OCI-LY1 (cell line): ENCODE measurements at regions not wholly inside any gene's neighbourhood (a gene's known extent, or its start where the extent isn't known, plus 50 kb on each side); places are given as distances from the start of the nearest gene placed in this dataset.

Source experiments
- H2AFZ ChIP-seq: fragments of 200-600 bp; sonication (generic), shearing (Covaris generic); 2 replicates; pipeline ENCODE4 v1.6.0; 2014; ENCODE audit warnings: antibody characterized with exemption, mild to moderate bottlenecking, low read length
- H3F3A ChIP-seq: fragments of 200-600 bp; sonication (generic), shearing (Covaris generic); 2 replicates; pipeline ENCODE4 v1.6.0; 2014; ENCODE audit warnings: mild to moderate bottlenecking, antibody characterized with exemption, low read length, moderate library complexity; ENCODE audit not compliant: insufficient read depth
- H3K27ac ChIP-seq: fragments of 200-600 bp; sonication (generic); 2 replicates; pipeline ENCODE4 v1.5.1; 2014; ENCODE audit warnings: low read length, mixed run types, mild to moderate bottlenecking, low read depth; ENCODE audit not compliant: poor library complexity, severe bottlenecking
- H3K27me3 ChIP-seq: fragments of 200-600 bp; sonication (generic); 2 replicates; pipeline ENCODE4 v1.6.0; 2014; ENCODE audit warnings: antibody characterized with exemption, mild to moderate bottlenecking, low read length, moderate library complexity; ENCODE audit not compliant: insufficient read depth
- H3K36me3 ChIP-seq: fragments of 200-600 bp; sonication (generic); 2 replicates; pipeline ENCODE4 v1.6.1; 2014; ENCODE audit warnings: mild to moderate bottlenecking, antibody characterized with exemption, low read length, moderate library complexity, mixed read lengths; ENCODE audit not compliant: insufficient read depth
- H3K4me1 ChIP-seq: fragments of 200-600 bp; sonication (generic); 2 replicates; pipeline ENCODE4 v1.5.1; 2014; ENCODE audit warnings: mild to moderate bottlenecking, low read length, moderate library complexity; ENCODE audit not compliant: insufficient read depth, severe bottlenecking
- H3K4me2 ChIP-seq: fragments of 200-600 bp; sonication (generic), shearing (Covaris generic); 2 replicates; pipeline ENCODE4 v1.6.1; 2014; ENCODE audit warnings: low read length
- H3K4me3 ChIP-seq: fragments of 200-600 bp; sonication (generic); 2 replicates; pipeline ENCODE4 v1.5.1; 2014; ENCODE audit warnings: low read length, low read depth, mild to moderate bottlenecking, mixed read lengths; ENCODE audit not compliant: poor library complexity, severe bottlenecking
- H3K79me2 ChIP-seq: fragments of 200-600 bp; shearing (Covaris generic); 2 replicates; pipeline ENCODE4 v1.6.1; 2016; ENCODE audit warnings: mixed run types, low read length, mixed read lengths; ENCODE audit not compliant: insufficient read depth
- H3K9ac ChIP-seq: fragments of 200-600 bp; sonication (generic), shearing (Covaris generic); 2 replicates; pipeline ENCODE4 v1.6.1; 2014; ENCODE audit warnings: mild to moderate bottlenecking, low read length, mixed read lengths
- H3K9me2 ChIP-seq: fragments of 200-600 bp; sonication (generic), shearing (Covaris generic); 2 replicates; pipeline ENCODE4 v1.6.1; 2014; ENCODE audit warnings: low read depth, mild to moderate bottlenecking, low read length, mixed read lengths
- H3K9me3 ChIP-seq: fragments of 200-600 bp; shearing (Covaris generic); 2 replicates; pipeline ENCODE4 v1.6.1; 2014; ENCODE audit warnings: low read length, mixed read lengths
- H4K20me1 ChIP-seq: fragments of 200-600 bp; sonication (generic), shearing (Covaris generic); 2 replicates; pipeline ENCODE4 v1.6.0; 2016; ENCODE audit warnings: mild to moderate bottlenecking, low read length; ENCODE audit not compliant: insufficient read depth
- EZH2 ChIP-seq: fragments of 200-600 bp; sonication (generic), shearing (Covaris generic); IDR thresholded peaks from 2 replicates; pipeline ENCODE4 v1.8.0; 2017; ENCODE audit warnings: borderline replicate concordance, mixed run types, mild to moderate bottlenecking, antibody characterized with exemption, low read length, moderate library complexity, mixed read lengths
- TF ChIP-seq, protein P1 (sequence below): fragments of 200-600 bp; sonication (generic), shearing (Covaris generic); IDR thresholded peaks from 2 replicates; pipeline ENCODE4 v1.5.1; 2017; ENCODE audit warnings: mild to moderate bottlenecking, antibody characterized with exemption, low read length, moderate library complexity, mixed read lengths

GRCh38 chr16:66128371-66128770 lies 238.1 kb upstream of the CDH5 start:
- Histone ChIP-seq H3K9ac (no peak overlapping the region), H3K4me3 (no peak overlapping the region), H3F3A (no peaks in the 10 kb centered on the region), H3K27me3 (no peaks in the 10 kb centered on the region), H3K4me2 (no peak overlapping the region), H3K4me1 (no peaks in the 10 kb centered on the region), H2AFZ (no peak overlapping the region), H3K9me3 (no peaks in the 10 kb centered on the region), H3K9me2 (no peaks in the 10 kb centered on the region), H4K20me1 (no peaks in the 10 kb centered on the region), H3K79me2 (no peaks in the 10 kb centered on the region), H3K27ac (no peak overlapping the region), H3K36me3 (no peaks in the 10 kb centered on the region)
- TF ChIP-seq, protein P1, sequence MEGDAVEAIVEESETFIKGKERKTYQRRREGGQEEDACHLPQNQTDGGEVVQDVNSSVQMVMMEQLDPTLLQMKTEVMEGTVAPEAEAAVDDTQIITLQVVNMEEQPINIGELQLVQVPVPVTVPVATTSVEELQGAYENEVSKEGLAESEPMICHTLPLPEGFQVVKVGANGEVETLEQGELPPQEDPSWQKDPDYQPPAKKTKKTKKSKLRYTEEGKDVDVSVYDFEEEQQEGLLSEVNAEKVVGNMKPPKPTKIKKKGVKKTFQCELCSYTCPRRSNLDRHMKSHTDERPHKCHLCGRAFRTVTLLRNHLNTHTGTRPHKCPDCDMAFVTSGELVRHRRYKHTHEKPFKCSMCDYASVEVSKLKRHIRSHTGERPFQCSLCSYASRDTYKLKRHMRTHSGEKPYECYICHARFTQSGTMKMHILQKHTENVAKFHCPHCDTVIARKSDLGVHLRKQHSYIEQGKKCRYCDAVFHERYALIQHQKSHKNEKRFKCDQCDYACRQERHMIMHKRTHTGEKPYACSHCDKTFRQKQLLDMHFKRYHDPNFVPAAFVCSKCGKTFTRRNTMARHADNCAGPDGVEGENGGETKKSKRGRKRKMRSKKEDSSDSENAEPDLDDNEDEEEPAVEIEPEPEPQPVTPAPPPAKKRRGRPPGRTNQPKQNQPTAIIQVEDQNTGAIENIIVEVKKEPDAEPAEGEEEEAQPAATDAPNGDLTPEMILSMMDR = no peak
- no peak for TF ChIP-seq EZH2

DNA sequence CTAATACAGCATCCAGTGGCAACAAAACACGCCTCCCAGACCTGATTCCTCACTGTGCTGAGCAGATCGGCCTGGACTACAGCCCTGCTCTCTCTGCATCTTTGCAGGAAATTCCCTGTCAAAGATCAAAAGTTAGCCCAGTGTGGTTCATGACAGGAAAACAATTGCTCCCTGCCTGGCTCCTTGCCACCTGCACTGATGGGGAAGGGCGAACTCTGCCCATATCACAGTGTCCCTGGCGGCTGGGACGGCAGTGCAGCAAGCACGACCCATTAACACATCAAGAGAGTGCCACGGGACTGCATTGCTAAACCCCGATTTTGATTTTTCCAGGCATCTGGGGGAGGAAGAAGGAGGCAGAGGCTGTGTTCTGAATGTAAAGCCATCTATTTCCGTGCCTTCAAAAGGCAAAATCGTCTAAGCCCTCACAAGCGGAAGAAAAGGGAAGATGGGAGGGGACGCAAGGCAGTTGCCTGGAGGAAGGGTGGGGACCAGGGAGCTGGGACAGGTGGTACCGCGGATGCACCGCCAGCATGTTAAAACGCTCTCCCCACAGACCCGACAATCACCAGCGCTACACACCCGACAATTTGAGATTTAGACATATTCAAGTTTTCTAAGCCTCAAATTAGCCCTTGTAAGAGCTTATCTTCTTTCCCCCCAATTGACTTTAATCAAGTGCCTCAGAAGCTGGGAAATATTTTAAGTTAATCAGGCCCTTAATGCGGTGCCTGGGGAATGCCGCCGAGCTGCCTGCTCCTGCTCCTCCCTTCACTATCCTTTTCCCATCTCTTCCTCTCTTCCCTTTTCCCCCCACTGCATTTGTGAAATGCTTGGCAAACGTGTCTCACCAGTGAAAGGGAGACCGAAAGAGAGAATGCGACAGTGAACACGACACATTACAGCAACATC lies 238.8 kb upstream of the CDH5 start:
- H3F3A ChIP-seq = no peaks in the 10 kb centered on the region
- no peaks in the 10 kb centered on the region for H3K27me3 ChIP-seq
- TF ChIP-seq EZH2 = no peak
- TF ChIP-seq, protein P1 = no peak
- no peak overlapping the region for H3K4me3 ChIP-seq
- H2AFZ ChIP-seq = no peak overlapping the region
- no peak overlapping the region for H3K27ac ChIP-seq
- no peak overlapping the region for H3K4me2 ChIP-seq
- no peaks in the 10 kb centered on the region for H4K20me1 ChIP-seq
- no peak overlapping the region for H3K9ac ChIP-seq
- H3K9me2 ChIP-seq = no peaks in the 10 kb centered on the region
- no peaks in the 10 kb centered on the region for H3K79me2 ChIP-seq
- H3K36me3 ChIP-seq = no peaks in the 10 kb centered on the region
- H3K9me3 ChIP-seq = no peaks in the 10 kb centered on the region
- H3K4me1 ChIP-seq = no peaks in the 10 kb centered on the region

DNA sequence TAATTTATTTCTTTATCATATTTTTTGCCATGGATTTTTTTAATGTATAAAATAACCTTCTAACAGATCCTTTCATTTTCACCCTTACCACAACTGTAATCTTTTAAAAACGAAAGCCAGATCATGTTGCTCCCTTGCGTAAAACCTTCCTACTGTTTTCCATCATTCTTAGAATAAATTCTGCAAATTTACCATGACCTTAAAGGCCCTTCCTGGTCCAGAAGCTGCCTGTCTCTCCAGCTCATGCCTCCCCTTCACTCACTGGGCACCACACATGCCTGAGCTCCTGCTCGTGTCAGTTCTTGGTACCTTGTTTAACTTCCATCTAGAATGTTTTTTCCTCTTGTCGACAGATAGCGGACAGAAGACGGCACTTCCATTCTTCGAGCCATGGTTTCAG lies 245.0 kb upstream of the CDH5 start:
- H3K27ac ChIP-seq = no peak overlapping the region
- H3F3A ChIP-seq = no peaks in the 10 kb centered on the region
- TF ChIP-seq, protein P1 = no peak
- no peak for TF ChIP-seq EZH2
- H3K36me3 ChIP-seq = no peaks in the 10 kb centered on the region
- H3K27me3 ChIP-seq = no peaks in the 10 kb centered on the region
- no peaks in the 10 kb centered on the region for H3K9me3 ChIP-seq
- no peaks in the 10 kb centered on the region for H3K4me1 ChIP-seq
- no peaks in the 10 kb centered on the region for H3K9me2 ChIP-seq
- H3K9ac ChIP-seq = no peak overlapping the region
- H2AFZ ChIP-seq = no peak overlapping the region
- H3K4me3 ChIP-seq = no peak overlapping the region
- no peaks in the 10 kb centered on the region for H3K79me2 ChIP-seq
- no peaks in the 10 kb centered on the region for H4K20me1 ChIP-seq
- H3K4me2 ChIP-seq = no peak overlapping the region
